ENCODE measurements at regions not wholly inside any gene's neighbourhood (a gene's known extent, or its start where the extent isn't known, plus 50 kb on each side); places are given as distances from the start of the nearest gene placed in this dataset.
A peak's percentile ranks its signal among the peaks of the same experiment; 100 is the strongest.

DNA sequence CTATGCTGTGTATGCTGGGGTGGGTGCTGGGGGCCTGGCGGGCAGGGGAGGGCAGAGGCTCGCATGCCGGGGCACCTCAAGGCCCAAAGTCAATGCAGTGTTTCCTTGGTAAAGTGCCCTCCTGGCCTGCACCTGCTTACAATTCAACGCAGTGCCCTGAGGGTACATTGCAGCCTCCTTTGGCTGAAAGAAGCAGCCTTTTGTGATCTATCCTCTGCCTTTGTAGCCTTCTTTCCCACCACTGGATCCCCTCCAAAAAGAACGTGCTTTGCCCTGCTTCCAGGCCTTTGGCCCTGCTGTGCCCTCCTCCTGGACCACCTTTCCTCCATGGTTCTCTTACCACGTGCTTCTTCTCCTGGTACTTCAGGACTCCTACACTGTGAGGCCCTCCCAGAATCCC is 113.6 kb upstream of the PTPN1 start:
- DNase-seq = no peak

DNA sequence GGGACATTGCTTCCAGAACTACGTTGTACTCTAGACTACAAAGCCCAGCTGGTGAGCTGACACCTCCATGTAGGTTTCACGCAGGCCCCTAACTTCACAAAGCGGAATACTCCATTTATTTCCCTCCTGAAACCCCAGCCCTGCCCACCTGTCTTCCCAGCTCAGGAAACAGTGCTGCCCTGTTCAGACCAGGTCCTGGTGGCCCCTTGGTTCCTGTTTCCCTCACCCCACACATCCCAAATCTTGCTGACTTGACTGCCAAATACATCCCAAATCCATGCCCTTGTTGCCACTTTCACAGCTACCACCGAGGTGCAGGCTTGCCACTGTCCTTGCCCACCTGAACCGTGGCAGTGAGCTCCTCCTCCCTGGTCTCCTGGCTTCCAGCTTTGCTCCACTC is 113.1 kb upstream of the PTPN1 start:
- no peak for DNase-seq

GRCh38 chr20:50398064-50398463 is 112.1 kb upstream of the PTPN1 start:
- DNase-seq = no peak

DNA sequence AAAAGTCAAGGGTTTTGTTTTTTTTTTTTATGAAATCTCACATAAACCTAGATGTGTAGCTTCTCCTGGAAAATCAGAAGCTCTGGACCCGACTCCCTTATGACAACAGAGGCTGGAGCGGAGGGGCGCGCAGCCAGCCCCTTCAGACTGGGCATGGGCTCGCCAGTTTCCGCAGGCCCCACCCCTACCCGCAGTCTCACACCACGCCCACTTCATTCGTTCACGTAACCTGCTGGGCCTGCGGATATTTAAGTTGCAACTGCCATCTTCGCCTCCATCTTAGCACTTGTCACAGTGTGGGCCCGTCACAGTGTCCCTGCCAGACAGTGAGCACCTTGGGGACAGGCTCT is 111.7 kb upstream of the PTPN1 start:
- no peak for DNase-seq

DNA sequence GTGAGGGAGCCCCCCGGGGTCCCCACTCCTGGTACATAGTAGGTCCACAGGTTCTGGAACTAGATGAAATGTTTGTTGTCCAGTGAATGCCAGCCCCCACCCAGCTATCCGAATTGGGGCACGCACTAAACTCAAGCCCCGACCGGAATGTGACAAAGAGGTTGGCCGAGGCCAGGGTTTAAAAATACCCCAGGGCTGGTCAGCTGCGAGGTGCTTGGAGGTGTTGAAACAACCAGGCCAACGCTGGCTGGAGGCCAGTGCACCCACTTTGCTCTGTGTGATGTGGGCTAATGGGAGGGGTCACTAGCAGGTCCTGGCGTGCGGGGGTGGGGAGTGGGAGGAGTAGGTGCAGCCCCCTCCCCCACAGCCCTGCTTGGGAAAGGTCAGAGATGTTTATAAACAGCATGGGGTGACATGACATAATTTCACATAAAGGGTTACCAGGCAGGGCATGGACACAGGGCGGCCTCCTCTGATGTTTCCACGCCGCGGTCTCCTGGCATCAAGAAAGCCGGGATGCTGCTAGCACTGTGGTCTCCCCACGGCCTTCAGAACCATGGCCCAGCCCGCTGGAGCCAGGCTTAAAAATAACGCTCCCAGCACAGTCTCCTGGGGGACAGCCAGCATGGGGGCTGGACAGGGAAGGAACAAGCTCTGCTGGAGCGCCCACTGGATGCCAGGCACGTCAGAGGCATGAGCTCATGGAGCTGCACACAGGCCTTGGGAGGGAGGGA is 111.2 kb upstream of the PTPN1 start:
- no peak for DNase-seq

DNA sequence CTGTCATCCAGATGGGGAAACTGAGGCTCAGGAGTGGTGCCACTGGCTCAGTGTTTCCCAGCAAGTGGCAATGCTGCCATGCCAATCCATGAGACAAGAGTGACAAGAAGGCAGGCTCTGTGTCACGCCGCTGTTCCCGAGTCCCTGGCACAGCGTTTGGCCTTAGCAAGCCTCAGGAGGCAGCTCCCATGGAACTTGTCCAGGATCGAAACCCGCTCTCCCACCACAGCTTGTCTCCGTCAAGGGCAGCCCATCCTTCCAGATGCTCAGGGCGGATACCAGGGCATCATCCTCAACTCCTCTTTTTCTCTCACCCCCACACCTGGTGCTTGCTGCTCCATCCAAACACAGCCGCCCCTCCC is 110.6 kb upstream of the PTPN1 start:
- no peak for DNase-seq

DNA sequence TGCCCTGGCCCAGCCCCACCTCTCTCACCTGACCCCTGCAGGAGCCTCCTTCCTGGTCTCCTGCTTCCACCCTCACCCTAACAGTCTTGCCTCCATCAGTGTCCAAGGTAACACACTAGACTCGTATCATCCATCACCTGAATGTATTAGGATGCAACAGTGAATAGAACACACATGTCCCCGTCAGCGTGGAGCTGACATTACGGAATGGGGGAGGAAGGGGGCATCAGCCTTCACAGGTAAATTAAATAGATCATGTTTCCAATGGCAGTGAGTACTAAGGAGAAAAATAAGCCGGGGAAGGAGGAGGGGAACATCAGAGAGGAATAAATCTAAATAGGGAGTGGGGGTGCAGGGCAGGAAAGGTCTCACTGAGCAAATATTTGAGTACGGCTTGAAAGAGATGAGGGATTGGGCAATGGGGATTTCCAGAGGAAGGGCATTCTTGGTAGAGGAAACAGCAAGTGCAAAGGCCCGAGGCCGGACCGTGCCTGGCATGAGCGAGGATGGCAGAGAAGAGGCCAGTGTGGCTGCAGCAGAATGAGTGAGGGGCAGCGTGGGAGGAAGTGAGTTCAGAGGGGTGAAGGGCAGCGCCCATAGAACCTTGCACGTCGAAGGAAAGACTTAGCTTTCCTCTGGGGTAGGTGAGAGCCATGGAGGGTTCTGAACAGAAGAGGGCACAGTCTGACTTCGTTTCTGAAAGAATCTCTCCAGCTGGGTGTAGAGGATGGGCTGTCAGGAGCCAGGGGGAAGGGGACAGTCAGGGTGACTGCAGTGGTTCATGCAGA is 110.1 kb upstream of the PTPN1 start:
- DNase-seq = no peak

DNA sequence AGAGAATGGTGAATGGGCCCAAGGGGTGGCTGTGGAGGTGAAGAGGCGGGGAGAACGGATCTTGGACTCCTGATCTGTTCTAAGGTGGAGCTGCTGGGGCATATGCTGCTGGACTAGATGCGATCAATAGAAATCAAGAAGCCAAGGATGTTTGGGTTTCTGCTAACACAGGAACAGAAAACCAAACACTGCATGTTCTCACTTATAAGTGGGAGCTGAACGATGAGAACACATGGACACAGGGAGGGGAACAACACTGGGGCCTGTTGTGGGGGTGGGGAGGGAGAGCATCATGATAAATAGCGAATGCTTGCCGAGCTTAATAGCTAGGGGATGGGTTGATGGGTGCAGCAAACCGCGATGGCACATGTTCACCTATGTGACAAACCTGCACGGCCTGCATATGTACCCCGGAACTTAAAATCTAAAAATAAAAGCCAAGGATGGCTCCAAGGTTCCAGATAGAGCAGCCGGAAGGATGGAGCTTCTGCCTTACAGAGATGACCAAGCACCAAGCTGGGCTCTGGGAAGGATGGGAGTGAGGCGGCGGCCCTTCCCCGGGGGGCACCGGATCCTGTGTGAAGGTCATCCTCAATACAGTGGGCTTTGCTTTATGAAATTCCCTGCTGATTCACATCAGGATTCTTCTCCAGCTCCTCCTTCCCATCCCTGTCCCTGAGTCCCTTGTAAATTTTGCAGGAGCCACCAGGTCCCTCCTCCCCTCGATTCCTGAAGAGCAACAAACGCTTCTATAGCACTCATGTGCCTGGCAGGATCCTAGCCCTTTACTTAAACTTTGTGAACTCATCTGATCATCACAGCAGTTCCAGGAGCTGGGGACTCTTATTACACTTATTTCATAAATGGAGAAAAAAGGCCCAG is 109.2 kb upstream of the PTPN1 start:
- no peak for DNase-seq

GRCh38 chr20:50401587-50402418 is 108.4 kb upstream of the PTPN1 start:
- no peak for DNase-seq

- no peak for DNase-seq
Measured at GRCh38 chr20:50403565-50404418, 106.4 kb upstream of the PTPN1 start.

- no peak for DNase-seq
Measured at GRCh38 chr20:50404419-50405234, 105.6 kb upstream of the PTPN1 start.

DNA sequence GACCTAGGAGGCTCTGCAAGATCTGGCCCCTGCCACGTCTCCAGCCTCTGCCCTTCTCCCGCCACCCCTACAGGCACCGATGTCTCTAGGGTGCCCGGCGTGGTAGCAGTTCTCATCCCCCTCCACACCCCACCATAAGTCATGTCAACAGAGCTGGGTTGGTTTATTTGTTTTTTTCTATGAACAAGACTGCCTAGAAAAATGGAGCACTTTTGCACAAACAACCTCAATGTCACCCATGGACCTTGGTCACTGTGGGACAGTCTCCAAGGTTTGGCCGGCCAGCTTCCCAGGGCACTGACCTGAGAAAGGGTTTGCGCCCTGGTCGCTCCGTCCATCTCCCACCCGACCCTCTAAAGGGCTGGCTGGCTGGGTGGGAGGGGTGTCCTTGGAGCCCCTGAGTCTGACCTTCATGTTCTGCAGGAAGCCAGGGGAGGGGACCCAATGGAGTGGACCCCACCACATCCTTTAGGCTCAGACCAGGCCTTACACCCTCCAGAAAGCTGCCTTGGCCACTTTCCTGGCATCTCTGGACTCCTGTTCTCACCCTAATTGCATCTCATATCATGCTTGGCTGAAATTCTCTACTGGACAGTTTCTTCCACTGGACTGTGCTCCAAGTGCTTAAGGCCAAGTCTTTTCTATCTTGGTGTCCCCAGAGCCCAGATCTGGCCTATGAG is 104.8 kb upstream of the PTPN1 start:
- no peak for DNase-seq

DNA sequence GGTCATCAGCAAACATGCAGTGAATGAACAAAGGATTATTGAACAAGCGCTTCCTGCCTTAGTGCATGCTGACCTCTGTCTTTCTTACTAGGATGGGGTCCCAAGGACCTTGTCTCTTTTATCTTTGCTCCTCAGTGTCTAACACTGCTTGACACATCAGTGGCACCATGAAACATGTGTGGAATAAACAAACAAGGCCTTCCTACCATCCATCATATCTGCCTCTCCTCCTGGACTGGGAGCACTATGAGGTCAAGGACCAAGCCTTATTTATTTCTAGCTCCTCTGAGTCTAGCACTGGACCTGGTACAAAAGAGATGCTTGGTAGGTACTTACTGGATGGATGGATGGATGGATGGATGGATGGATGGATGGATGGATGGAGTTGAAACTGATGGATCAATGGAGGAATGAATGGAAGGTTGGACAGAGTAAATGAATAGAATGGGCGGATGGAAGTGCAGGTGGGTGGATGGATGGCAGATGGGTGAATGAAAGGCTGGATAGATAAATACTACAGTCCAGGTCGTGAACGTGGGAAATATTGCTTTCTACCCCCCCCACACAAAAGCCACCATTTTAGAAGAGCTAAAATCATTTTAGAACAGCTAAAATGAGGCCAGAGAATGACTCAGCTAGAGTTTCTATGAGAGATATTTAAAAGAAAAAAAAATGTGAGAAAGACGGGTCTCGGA is 104.1 kb upstream of the PTPN1 start:
- no peak for DNase-seq

DNA sequence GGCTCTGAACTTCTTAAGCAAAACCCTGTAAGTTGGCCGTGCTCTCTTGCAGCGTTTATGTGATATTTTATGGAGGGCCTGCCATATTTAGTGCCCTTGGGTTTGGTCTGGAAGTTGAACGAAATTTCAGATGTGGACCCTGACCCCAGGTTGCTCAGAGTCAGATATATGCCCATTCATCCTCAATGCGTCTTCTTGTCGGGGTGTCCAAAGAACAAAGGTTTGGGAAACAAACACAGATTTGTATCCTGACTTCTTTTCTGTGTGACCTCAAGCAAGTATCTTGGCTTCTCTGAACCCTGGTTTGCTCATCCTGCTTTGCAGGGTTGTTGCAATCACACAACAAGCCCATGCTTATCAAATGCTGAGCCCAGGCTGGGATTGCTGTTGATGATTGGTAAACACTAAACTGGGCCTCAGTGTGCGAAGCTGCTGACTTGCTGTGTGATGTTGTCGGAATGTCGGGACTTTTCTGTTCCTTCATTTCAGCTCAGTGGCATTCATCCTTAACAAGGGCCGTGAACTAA is 103.5 kb upstream of the PTPN1 start:
- no peak for DNase-seq

DNA sequence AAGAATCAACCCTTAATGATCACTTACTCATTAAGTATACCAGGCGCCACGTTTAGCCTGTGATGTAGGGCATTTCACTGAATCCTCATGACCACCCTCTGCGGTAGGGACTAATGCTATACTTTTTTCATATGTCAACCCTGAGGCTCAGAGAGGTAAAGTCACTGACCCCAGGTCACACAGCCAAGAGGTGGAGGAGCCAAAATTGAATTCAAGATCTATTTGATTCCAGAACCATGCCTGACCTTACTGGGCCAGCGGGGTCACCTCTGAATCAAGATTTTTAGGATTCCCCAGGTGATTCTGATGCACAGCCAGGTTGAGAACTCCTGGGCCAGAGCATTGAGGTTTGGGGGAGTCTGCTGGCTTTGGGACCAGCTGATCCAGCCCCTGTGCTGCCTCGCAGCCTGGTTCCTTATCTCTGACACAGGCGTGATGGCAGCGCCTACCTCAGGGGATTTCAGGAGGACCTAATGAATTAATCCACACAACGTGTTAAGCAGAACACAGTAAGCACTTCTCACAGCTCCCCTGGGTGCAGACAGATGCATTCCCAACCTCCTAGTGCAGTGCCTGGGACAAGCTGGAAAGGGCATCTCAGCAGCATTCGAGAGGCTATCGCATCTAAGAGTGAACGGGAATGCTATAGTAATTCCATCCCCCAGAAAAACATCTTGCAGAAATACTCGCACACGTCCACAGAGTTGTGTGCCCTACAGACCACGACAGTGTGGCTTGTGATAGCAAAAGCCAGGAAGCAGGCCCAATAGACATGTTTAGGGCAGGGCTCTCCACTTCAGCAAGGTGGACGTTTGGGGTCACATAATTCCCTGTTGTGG is 101.4 kb upstream of the PTPN1 start:
- DNase-seq = peak; percentile 91

DNA sequence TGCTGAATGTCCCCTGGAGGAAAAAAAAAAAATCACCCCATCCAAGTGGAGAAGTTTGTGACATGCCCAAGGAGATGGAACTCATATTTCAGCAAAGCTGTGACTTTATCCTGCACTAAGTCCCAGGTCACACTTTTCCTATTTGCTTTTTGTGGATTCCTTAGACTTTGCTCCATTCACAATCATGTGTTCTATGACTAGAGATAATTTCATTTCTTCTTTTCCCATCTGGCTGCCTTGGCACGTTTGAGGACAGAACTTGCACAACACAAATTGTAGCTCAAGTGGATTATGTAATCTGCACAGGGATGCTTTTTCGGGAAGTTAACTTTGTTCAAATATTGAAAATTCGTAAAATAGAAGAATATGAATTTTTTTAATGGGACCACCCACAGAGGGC is 100.7 kb upstream of the PTPN1 start:
- no peak for DNase-seq

DNA sequence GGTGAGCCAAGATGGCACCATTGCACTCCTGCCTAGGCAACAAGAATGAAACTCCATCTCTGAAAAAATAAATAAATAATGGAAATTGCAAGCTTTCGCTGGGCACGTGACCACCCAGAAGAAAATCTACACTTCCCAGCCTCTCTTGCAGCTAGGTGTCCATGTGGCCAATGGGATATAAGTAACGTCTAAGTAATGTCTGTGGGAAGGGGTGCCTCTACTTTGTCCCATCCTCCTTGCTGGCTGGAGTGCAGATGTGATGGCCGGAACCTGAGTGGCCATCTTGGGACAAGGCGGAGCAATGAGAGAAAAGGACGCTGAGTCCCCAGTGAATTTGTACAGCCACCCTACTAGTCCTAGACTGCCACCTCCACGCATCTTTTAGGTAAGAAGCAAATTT is 99.8 kb upstream of the PTPN1 start:
- DNase-seq = no peak

DNA sequence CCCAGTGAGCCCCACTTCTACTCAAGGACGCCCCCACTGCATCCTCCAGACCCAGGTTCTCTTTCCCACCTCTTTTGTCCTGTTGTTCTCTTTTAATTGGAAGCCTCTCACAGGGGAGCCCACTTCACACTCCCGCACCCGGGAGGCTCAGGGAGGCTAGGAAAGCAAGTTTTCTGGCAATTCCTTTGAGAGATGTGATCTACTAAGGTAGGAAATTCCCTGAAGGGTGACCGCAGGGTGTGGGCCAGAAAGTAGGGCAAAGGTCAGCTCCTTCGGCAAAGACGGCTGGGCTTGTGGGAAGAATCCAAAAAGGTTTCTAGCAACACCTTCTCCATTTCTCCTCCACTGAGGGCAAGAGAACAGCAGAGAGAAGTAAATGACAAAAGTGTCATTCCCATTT is 98.1 kb upstream of the PTPN1 start:
- no peak for DNase-seq

DNA sequence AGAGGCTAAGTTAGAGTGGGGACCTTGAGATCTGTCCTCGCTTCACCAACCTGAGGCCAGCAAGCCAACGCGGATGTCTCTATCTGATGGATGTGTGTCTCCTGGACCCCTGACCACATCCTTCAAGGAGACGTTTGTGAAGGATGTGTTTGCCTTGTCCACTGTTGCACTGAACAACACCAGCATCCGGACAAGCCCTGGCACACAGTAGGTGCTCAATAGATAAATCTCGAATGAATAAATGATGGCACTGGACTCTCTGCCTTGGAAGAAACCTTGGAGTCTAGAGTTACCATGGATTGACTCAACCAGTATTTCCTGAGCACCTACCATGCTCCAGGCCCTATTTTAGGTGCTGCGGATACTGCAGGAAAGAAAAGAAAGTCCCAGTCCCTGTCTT is 97.7 kb upstream of the PTPN1 start:
- DNase-seq = no peak
